ENCODE measurements at regions not wholly inside any gene's neighbourhood (a gene's known extent, or its start where the extent isn't known, plus 50 kb on each side); places are given as distances from the start of the nearest gene placed in this dataset.

DNA sequence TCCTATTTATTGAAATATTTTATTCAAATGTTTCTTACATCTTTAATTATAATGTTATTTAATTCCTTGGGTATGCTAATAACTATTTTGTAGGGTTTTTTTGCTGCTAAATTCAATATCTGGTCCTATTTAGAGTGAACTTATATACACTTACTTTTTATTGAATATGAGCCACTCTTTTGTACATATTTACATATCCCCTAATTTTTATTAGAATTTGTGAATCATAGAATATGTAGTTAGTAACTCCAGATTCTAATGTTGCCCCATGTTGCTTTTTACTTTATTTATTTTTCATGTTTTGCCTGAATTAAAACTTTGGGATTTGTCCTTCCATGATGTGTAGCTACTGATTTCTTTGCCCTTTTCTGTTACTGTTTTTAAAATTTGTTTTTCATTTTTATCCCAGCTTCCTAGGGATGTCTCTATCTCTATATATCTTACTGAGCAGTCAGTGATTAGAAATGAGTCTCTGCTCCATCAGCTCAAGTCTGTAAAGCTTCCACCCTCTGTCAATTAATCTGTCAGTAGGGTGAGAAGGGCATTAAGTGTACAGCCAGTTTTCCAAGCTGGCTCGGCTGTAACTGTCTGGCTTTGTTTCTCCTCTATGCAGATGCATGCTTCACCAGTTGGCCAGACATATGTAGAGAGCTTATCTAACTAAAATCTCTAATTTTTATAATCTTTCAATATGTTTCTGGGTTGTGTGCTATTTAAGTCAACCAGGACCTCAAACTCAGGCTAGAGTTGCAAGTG lies 256.9 kb downstream of the CDH19 start:
- Histone ChIP-seq H3K4me1 (ENCODE audit: control insufficient read depth in 1 of 2, insufficient read depth in 2 of 2, low read length in 2 of 2) (no peaks in the 10 kb centered on the region), H3K4me3 (replicated peaks in 1 of 2; ENCODE audit: low read depth in 1 of 2, low read length in 2 of 2) (no peak overlapping the region), H3K9me2 (ENCODE audit: insufficient read depth) (no peaks in the 10 kb centered on the region), H3K4me2 (ENCODE audit: low read length) (no peak overlapping the region), H3K27ac (ENCODE audit: low read depth, low read length) (no peak overlapping the region), H3K36me3 (ENCODE audit: control insufficient read depth in 1 of 2, insufficient read depth in 2 of 2, low read length in 2 of 2) (no peaks in the 10 kb centered on the region), H3K9ac (ENCODE audit: low read length) (no peak overlapping the region), H3K79me2 (ENCODE audit: insufficient read depth, low read length) (no peaks in the 10 kb centered on the region), H2AFZ (ENCODE audit: low read depth, low read length, poor library complexity, severe bottlenecking) (no peak overlapping the region), H4K20me1 (ENCODE audit: insufficient read depth) (no peaks in the 10 kb centered on the region; the same call in 1 of the 2 replicates), H3K9me3 (ENCODE audit: control insufficient read depth in 1 of 2, insufficient read depth in 1 of 2, low read depth in 1 of 2, low read length in 2 of 2) (peaks cover 0 to 19% of the 10 kb centered on the region in 2 experiments; a peak in 3 of 4 replicates), H3K27me3 (ENCODE audit: insufficient read depth, low read length) (no peaks in the 10 kb centered on the region)
- RAD21 ChIA-PET (ENCODE audit: low non-redundant PET in 1 of 2, low total read pairs in 2 of 2, uncharacterized antibody in 2 of 2, unreplicated experiment in 2 of 2): no interaction called here
- ATAC-seq: no peak
- no TSS peak for BruUV-seq (replicated peaks)
- DNase-seq (ENCODE audit: low read depth, low spot score): no peak
- no peak for TF ChIP-seq CEBPB (IDR thresholded peaks at IDR 0.05; ENCODE audit: low read depth)
- TF ChIP-seq POLR2AphosphoS5 (IDR thresholded peaks at IDR 0.05; ENCODE audit: low read depth, low read length): no peak
- TF ChIP-seq TCF7L2 (IDR thresholded peaks at IDR 0.05; ENCODE audit: borderline replicate concordance, extremely low read depth, insufficient read depth, insufficient read length): no peak
- TF ChIP-seq EZH2 (IDR thresholded peaks at IDR 0.05): no peak
- TF ChIP-seq, protein P1, sequence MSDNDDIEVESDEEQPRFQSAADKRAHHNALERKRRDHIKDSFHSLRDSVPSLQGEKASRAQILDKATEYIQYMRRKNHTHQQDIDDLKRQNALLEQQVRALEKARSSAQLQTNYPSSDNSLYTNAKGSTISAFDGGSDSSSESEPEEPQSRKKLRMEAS (IDR thresholded peaks at IDR 0.05): no peak
- POLR2A ChIA-PET: no interaction called here
- CTCF ChIA-PET: no interaction called here
- intact Hi-C loops (cut with micrococcal nuclease): no loop called here

DNA sequence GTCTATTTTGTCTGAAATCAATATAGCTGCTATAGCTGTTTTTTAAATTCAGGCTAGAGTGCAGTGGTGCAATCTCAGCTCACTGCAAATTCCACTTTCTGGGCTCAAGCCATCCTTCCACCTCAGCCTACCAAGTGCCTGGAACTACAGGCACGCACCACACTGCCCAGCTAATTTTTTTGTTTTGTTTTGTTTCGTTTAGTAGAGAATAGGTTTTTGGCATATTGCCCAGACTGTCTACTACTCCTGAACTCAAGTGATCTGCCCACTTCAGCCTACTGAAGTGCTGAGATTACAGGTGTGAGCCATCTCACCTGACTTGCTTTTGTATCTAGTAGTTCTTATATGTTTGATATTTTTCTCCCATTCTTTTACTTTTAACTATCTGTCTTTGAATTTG lies 259.7 kb downstream of the CDH19 start:
- RAD21 ChIA-PET (ENCODE audit: low non-redundant PET in 1 of 2, low total read pairs in 2 of 2, uncharacterized antibody in 2 of 2, unreplicated experiment in 2 of 2): no interaction called here
- no peaks in the 10 kb centered on the region for H3K36me3 ChIP-seq (ENCODE audit: control insufficient read depth in 1 of 2, insufficient read depth in 2 of 2, low read length in 2 of 2)
- H2AFZ ChIP-seq (ENCODE audit: low read depth, low read length, poor library complexity, severe bottlenecking): no peak overlapping the region
- TF ChIP-seq YY1 (IDR thresholded peaks at IDR 0.05; ENCODE audit: extremely low read depth, insufficient replicate concordance, low read depth, low read length) (no peak), EZH2phosphoT487 (IDR thresholded peaks at IDR 0.05; ENCODE audit: borderline replicate concordance) (no peak), SIN3A (IDR thresholded peaks at IDR 0.05; ENCODE audit: low read depth) (no peak), JUND (IDR thresholded peaks at IDR 0.05) (no peak), POLR2AphosphoS5 (IDR thresholded peaks at IDR 0.05; ENCODE audit: low read depth, low read length) (no peak), SP1 (IDR thresholded peaks at IDR 0.05; ENCODE audit: low read depth) (no peak), SRF (IDR thresholded peaks at IDR 0.05; ENCODE audit: low read depth) (no peak), EZH2 (IDR thresholded peaks at IDR 0.05) (no peak), POLR2A (IDR thresholded peaks at IDR 0.05; ENCODE audit: borderline replicate concordance, extremely low read depth, insufficient read depth, insufficient read length) (no peak), CBX3 (IDR thresholded peaks at IDR 0.05; ENCODE audit: low read depth) (no peak), ZNF274 (IDR thresholded peaks at IDR 0.05; ENCODE audit: low read depth, low read length) (no peak), FOSL1 (IDR thresholded peaks at IDR 0.05; ENCODE audit: low read depth) (no peak)
- TF ChIP-seq, protein P1 (IDR thresholded peaks at IDR 0.05): no peak
- H3K9me2 ChIP-seq (ENCODE audit: insufficient read depth): no peaks in the 10 kb centered on the region
- POLR2A ChIA-PET: no interaction called here
- no peak overlapping the region for H3K27ac ChIP-seq (ENCODE audit: low read depth, low read length)
- ATAC-seq (no peak), DNase-seq (ENCODE audit: low read depth, low spot score) (no peak)
- H3K79me2 ChIP-seq (ENCODE audit: insufficient read depth, low read length): no peaks in the 10 kb centered on the region
- H3K4me3 ChIP-seq (replicated peaks in 1 of 2; ENCODE audit: low read depth in 1 of 2, low read length in 2 of 2): no peak overlapping the region
- intact Hi-C loops (cut with micrococcal nuclease): no loop called here
- no peak overlapping the region for H3K9ac ChIP-seq (ENCODE audit: low read length)
- H4K20me1 ChIP-seq (ENCODE audit: insufficient read depth): no peaks in the 10 kb centered on the region; the same call in 1 of the 2 replicates
- H3K9me3 ChIP-seq (ENCODE audit: control insufficient read depth in 1 of 2, insufficient read depth in 1 of 2, low read depth in 1 of 2, low read length in 2 of 2): peaks cover 8 to 16% of the 10 kb centered on the region in 2 experiments; a peak in 2 of 4 replicates
- H3K27me3 ChIP-seq (ENCODE audit: insufficient read depth, low read length): no peaks in the 10 kb centered on the region
- CTCF ChIA-PET: no interaction called here
- no peaks in the 10 kb centered on the region for H3K4me1 ChIP-seq (ENCODE audit: control insufficient read depth in 1 of 2, insufficient read depth in 2 of 2, low read length in 2 of 2)
- no peak overlapping the region for H3K4me2 ChIP-seq (ENCODE audit: low read length)
- BruUV-seq (replicated peaks): no TSS peak

All from HCT116 (cell line).